GM12892 (cell line): ENCODE measurements at regions not wholly inside any gene's neighbourhood (a gene's known extent, or its start where the extent isn't known, plus 50 kb on each side); places are given as distances from the start of the nearest gene placed in this dataset.

Experiments
- POLR2AphosphoS5 ChIP-seq: IDR thresholded peaks from 2 replicates; pipeline ENCODE4 v1.6.1; 2011; ENCODE audit warnings: low read depth, low read length, control low read depth
- TAF1 ChIP-seq: IDR thresholded peaks from 2 replicates; pipeline ENCODE4 v1.6.1; 2011; ENCODE audit warnings: low read depth, mild to moderate bottlenecking, control low read depth, low read length, borderline replicate concordance

- TF ChIP-seq POLR2AphosphoS5 (no peak), TAF1 (no peak)
Observed at GRCh38 chr7:85586091-85586490, 399.2 kb upstream of the SEMA3D start.
